SK-N-SH (cell line): ENCODE measurements at regions not wholly inside any gene's neighbourhood (a gene's known extent, or its start where the extent isn't known, plus 50 kb on each side); places are given as distances from the start of the nearest gene placed in this dataset.

ENCODE experiments used
- CHD2 ChIP-seq: fragments of 150-350 bp; IDR thresholded peaks from 2 replicates; pipeline ENCODE4 v1.6.1; 2018; ENCODE audit warnings: low read length; ENCODE audit not compliant: partially characterized antibody
- EP300 ChIP-seq, 2 experiments: IDR thresholded peaks; 2 replicates each; pipeline versions ENCODE4 v1.4.0 to v1.6.1; 2012; ENCODE audit warnings: borderline replicate concordance in 1 of 2, low read depth in 1 of 2, low read length in 1 of 2
- JUND ChIP-seq: IDR thresholded peaks from 2 replicates; pipeline ENCODE4 v1.4.0; 2012
- MAX ChIP-seq: IDR thresholded peaks from 2 replicates; pipeline ENCODE4 v1.4.0; 2012; ENCODE audit warnings: low read depth
- NRF1 ChIP-seq: IDR thresholded peaks from 2 replicates; pipeline ENCODE4 v1.6.1; 2012; ENCODE audit warnings: low read depth, mild to moderate bottlenecking, low read length
- POLR2AphosphoS5 ChIP-seq: IDR thresholded peaks from 2 replicates; pipeline ENCODE4 v1.6.1; 2012; ENCODE audit warnings: low read depth, low read length
- SIN3A ChIP-seq: IDR thresholded peaks from 2 replicates; pipeline ENCODE4 v1.6.1; 2012; ENCODE audit warnings: low read depth, mild to moderate bottlenecking, low read length, moderate library complexity, borderline replicate concordance
- TF ChIP-seq, protein P1 (sequence below): IDR thresholded peaks from 2 replicates; pipeline ENCODE4 v1.6.1; 2012; ENCODE audit warnings: mild to moderate bottlenecking, low read depth, low read length, moderate library complexity
- TF ChIP-seq, protein P2 (sequence below): fragments of 200-600 bp; sonication (generic); IDR thresholded peaks from 2 replicates; pipeline ENCODE4 v1.6.1; 2017; ENCODE audit warnings: antibody characterized with exemption, mild to moderate bottlenecking, moderate library complexity

DNA sequence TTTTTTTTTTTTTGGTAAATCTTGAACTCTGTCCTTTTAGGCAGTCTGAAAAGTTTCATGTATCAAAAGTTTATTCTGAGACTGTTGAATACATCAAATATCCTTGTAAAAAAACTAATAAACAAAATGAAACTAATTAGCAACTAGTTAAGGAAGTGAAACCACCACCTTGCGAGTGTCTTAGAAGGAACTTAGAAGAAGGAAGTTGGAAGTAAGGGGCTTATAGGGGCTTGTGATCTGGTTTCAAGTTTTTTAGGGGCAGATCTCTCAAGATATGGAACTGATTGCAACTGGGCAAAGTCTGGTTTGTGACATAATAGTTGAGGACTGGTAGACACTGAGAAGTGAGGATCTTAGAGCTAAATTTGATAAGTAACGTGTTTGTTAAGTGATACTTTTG lies 748.8 kb downstream of the C12orf50 start:
- TF ChIP-seq, protein P1, sequence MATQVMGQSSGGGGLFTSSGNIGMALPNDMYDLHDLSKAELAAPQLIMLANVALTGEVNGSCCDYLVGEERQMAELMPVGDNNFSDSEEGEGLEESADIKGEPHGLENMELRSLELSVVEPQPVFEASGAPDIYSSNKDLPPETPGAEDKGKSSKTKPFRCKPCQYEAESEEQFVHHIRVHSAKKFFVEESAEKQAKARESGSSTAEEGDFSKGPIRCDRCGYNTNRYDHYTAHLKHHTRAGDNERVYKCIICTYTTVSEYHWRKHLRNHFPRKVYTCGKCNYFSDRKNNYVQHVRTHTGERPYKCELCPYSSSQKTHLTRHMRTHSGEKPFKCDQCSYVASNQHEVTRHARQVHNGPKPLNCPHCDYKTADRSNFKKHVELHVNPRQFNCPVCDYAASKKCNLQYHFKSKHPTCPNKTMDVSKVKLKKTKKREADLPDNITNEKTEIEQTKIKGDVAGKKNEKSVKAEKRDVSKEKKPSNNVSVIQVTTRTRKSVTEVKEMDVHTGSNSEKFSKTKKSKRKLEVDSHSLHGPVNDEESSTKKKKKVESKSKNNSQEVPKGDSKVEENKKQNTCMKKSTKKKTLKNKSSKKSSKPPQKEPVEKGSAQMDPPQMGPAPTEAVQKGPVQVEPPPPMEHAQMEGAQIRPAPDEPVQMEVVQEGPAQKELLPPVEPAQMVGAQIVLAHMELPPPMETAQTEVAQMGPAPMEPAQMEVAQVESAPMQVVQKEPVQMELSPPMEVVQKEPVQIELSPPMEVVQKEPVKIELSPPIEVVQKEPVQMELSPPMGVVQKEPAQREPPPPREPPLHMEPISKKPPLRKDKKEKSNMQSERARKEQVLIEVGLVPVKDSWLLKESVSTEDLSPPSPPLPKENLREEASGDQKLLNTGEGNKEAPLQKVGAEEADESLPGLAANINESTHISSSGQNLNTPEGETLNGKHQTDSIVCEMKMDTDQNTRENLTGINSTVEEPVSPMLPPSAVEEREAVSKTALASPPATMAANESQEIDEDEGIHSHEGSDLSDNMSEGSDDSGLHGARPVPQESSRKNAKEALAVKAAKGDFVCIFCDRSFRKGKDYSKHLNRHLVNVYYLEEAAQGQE: no peak
- TF ChIP-seq, protein P2, sequence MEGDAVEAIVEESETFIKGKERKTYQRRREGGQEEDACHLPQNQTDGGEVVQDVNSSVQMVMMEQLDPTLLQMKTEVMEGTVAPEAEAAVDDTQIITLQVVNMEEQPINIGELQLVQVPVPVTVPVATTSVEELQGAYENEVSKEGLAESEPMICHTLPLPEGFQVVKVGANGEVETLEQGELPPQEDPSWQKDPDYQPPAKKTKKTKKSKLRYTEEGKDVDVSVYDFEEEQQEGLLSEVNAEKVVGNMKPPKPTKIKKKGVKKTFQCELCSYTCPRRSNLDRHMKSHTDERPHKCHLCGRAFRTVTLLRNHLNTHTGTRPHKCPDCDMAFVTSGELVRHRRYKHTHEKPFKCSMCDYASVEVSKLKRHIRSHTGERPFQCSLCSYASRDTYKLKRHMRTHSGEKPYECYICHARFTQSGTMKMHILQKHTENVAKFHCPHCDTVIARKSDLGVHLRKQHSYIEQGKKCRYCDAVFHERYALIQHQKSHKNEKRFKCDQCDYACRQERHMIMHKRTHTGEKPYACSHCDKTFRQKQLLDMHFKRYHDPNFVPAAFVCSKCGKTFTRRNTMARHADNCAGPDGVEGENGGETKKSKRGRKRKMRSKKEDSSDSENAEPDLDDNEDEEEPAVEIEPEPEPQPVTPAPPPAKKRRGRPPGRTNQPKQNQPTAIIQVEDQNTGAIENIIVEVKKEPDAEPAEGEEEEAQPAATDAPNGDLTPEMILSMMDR: no peak
- TF ChIP-seq SIN3A (no peak), POLR2AphosphoS5 (no peak), NRF1 (no peak), JUND (no peak), EP300 (IDR thresholded peaks at IDR 0.05; ENCODE audit: borderline replicate concordance in 1 of 2, low read depth in 1 of 2, low read length in 1 of 2) (no peak), CHD2 (no peak), MAX (no peak)
